Cardiac fibroblast (primary cell): ENCODE measurements at regions not wholly inside any gene's neighbourhood (a gene's known extent, or its start where the extent isn't known, plus 50 kb on each side); places are given as distances from the start of the nearest gene placed in this dataset.

Source experiments
- DNase-seq, 2 donors: peaks; one replicate each; pipeline versions ENCODE4 v3.0.0 to v3.0.0-alpha.2; 2010; ENCODE audit warnings: low read depth in 2 of 2
- H3K4me3 ChIP-seq, 2 donors: replicated peaks in 1 of 2; 1 replicate in 1 of 2; 2 replicates in 1 of 2; pipeline ENCODE4 v1.5.1; 2011; ENCODE audit warnings: low read depth in 2 of 2, low read length in 2 of 2, mild to moderate bottlenecking in 2 of 2, moderate library complexity in 1 of 2
- TF ChIP-seq, protein P1 (sequence below): IDR thresholded peaks from one replicate; pipeline ENCODE4 v1.5.1; 2011; ENCODE audit warnings: low read depth, mild to moderate bottlenecking, low read length, inconsistent platforms

DNA sequence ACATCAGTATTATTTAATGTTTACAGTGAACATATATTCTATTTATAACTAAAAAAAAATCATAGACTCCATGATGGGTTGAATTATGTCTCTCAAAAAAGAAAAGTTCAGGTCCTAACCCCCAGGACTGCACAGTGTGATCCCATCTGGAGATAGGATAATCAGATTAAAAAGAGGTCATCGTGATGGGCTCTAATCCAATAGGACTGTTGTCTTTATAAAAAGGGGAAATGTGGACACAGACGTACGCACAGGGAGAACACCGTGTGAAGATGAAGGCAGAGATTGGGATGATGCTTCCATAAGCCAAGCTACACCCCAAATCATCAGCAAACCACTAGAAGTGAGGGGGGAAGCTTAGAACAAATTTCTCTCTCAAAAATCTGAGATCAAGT, 221.4 kb downstream of the SNX18 start:
- no peak overlapping the region for H3K4me3 ChIP-seq
- DNase-seq: no peak
- TF ChIP-seq, protein P1, sequence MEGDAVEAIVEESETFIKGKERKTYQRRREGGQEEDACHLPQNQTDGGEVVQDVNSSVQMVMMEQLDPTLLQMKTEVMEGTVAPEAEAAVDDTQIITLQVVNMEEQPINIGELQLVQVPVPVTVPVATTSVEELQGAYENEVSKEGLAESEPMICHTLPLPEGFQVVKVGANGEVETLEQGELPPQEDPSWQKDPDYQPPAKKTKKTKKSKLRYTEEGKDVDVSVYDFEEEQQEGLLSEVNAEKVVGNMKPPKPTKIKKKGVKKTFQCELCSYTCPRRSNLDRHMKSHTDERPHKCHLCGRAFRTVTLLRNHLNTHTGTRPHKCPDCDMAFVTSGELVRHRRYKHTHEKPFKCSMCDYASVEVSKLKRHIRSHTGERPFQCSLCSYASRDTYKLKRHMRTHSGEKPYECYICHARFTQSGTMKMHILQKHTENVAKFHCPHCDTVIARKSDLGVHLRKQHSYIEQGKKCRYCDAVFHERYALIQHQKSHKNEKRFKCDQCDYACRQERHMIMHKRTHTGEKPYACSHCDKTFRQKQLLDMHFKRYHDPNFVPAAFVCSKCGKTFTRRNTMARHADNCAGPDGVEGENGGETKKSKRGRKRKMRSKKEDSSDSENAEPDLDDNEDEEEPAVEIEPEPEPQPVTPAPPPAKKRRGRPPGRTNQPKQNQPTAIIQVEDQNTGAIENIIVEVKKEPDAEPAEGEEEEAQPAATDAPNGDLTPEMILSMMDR: no peak

DNA sequence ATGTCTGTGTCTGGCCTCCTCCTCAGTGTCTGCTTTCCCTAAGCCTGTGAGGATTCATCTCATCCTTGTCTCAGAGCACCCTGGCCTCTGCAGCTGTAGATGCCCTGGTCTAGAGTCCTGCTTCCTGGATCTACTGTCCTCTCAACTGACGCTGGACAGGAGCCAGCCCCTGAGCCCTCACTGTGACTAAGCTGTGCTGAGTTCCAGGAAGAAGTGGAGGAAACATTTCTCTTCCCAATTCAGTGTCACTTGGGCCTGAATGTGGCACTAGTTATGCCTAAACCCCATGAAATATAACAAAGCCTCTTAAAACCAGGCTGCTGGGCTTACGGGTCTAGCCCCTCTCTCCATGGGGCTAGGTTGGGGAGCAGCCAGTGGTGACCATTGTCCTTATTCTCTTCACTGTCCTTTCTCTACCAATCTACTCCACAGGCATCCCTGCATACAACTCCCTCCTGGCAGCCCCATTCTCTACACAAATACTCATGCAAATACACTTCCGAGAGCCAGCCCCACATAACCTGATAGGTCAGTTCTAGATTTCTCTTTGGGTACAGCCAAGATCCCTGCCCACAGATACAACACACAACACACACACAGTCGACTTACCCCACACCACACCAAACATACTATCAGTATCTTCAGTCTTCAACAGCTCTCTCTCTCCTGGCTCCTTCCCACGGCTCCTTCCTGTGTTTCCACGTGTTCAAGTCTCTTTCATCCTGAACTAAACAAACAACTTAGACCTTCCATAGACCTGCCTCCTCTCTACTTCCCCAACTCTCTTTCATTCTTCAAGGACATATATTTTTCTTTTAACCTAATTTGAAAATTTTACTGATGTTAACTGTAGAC, 220.8 kb downstream of the SNX18 start:
- H3K4me3 ChIP-seq: no peak overlapping the region
- TF ChIP-seq, protein P1: no peak
- peak; percentile 51 to 68 for DNase-seq

DNA sequence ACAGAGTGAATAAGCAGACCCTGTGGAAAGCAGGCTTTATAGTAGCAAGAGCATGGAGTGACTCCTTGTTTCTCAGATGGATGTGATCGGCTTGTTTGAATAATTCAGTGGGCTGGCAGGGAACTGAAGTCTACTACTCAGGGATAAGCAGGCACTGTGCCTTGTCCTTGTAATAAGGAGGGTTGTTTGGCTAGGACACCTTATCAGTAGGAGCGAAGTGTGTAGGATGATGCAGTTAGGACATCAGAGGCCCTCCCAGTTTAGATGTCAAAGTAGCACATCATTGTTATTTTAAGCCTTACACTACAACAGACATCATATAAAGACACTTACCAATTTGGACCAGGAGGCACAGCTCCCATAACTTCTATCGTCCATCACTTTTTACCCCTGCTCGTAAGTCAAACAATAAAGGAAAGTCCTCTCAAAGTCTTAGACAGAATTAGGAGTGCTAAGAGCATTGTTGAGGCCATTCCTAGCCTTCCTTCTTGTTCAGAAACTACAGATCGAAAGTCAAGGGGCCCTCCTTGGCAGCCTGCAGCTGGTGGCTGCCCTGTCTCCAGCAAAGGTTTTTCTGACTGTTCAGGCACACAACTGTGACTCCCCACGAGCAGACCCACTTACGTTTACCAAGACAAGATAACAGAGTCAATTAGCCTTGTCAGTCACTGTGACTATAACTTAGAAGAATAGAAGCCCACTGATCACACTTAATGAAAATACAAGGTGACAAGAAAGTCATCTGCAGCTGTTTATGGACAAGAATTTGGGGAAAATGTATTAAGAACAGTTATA, 218.6 kb downstream of the SNX18 start:
- DNase-seq: no peak
- no peak overlapping the region for H3K4me3 ChIP-seq
- TF ChIP-seq, protein P1: no peak

DNA sequence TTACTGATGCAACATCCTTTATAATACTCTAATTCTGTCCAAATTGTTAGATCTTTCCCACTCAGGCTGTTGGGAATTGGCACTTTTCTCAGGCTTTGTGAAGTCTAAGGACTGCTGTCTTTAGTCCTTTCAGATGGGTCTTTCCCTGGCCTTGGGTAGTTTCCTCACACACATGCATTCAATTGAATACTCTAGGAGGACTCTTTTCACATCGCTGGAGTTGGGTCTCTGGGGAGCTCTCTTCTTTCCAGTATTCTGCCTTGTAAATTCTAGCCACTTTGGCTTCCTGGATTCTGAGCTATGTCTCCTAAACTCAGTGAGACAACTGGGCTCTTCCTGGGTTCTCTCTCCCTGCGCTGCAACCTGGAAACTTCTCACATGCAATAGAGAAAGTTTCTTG, 215.5 kb downstream of the SNX18 start:
- no peak for DNase-seq
- no peak overlapping the region for H3K4me3 ChIP-seq
- TF ChIP-seq, protein P1: no peak

DNA sequence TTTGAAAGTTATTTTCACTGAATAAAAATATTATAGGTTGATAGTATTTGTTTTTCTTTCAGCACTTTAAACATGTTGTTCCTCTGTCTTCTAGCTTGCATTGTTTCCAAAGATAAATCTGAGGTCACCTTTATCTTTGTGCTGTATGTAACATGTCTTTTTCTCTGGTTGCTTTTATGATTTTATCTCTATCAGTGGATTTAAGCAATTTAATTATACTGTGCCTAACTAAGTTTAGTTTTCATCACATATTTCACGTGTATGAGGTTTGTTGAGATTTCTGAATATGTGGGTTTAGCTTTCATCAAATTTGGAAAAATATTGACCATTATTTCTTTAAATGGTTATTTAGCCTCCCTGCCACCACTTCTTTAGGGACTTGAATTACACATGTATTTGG, 214.5 kb downstream of the SNX18 start:
- no peak for DNase-seq
- no peak overlapping the region for H3K4me3 ChIP-seq
- TF ChIP-seq, protein P1: no peak

DNA sequence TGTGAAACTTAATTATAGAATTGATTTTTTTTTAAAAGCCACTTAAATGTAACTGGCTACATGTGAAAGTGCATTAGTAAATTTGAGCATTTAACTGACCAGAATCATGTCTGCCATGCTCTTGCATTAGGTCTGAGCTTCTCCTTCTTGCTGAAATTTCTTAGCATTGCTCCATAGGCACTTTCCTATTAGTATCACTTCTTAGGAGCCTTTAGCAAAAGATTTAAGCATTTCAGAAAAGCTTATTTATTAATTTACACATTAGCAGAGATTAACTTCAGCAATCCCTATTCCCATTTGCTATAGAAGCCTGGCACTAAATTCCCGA, 211.0 kb downstream of the SNX18 start:
- TF ChIP-seq, protein P1: no peak
- no peak for DNase-seq
- no peak overlapping the region for H3K4me3 ChIP-seq
